HepG2 (cell line): ENCODE measurements at regions not wholly inside any gene's neighbourhood (a gene's known extent, or its start where the extent isn't known, plus 50 kb on each side); places are given as distances from the start of the nearest gene placed in this dataset.

Experiments
- ATAC-seq: fragments of 200-7000 bp; cut with Tn5 transposase; 3 replicates; pipeline ENCODE4 v1.9.1; 2020; ENCODE audit warnings: mild to moderate bottlenecking, moderate library complexity
- BruUV-seq: library from RNA; stranded (reverse); fragments of 400-500 nt; replicated peaks from 2 replicates; lab custom pipeline; 2021; lab: Mats Ljungman, UMichigan
- CTCF ChIA-PET: fragments of 300-600 bp; formaldehyde crosslinking; extraction: SDS; loops from one replicate; lab custom pipeline; 2021; ENCODE audit warnings: low total read pairs, inconsistent platforms, low intra/inter-chr PET ratio; lab: Yijun Ruan, JAX
- POLR2A ChIA-PET: fragments of 350-600 bp; sonication (Branson Sonifier 250); formaldehyde crosslinking; loops from one replicate; lab custom pipeline; 2020; ENCODE audit warnings: antibody characterized with exemption, inconsistent platforms; lab: Yijun Ruan, JAX
- DNase-seq: peaks from one replicate; pipeline ENCODE4 v3.0.0-alpha.2; 2015; ENCODE audit warnings: low spot score
- FAIRE-seq: peaks from 3 replicates; lab custom pipeline; 2011; peaks lifted over from hg19 to GRCh38; lab: Jason Lieb, UNC
- H2AFZ ChIP-seq: one replicate; pipeline ENCODE4 v1.6.1; 2011; ENCODE audit warnings: low read length, inconsistent platforms
- H3K27ac ChIP-seq: fragments of 300-600 bp; 3 replicates; pipeline ENCODE4 v1.8.0; 2011; ENCODE audit warnings: mixed run types, mild to moderate bottlenecking, mixed read lengths, low read length, inconsistent platforms; ENCODE audit not compliant: insufficient read depth; ENCODE audit errors: extremely low read length
- H3K27me3 ChIP-seq, 2 experiments: fragments of 200-600 bp in 1 of 2; 2 replicates in 1 of 2; 3 replicates in 1 of 2; pipeline versions ENCODE4 v1.6.0 to v1.8.0; 2011; ENCODE audit warnings: low read length in 2 of 2, mild to moderate bottlenecking in 2 of 2, moderate library complexity in 2 of 2, inconsistent platforms in 1 of 2; ENCODE audit not compliant: insufficient read depth in 2 of 2, control insufficient read depth in 1 of 2
- H3K36me3 ChIP-seq, 2 experiments: fragments of 200-600 bp in 1 of 2; replicated peaks in 1 of 2; 2 replicates in 1 of 2; 3 replicates in 1 of 2; pipeline versions ENCODE4 v1.5.1 to v1.8.0; 2011; ENCODE audit warnings: low read length in 2 of 2, inconsistent platforms in 1 of 2; ENCODE audit not compliant: insufficient read depth in 2 of 2, control insufficient read depth in 1 of 2
- H3K4me1 ChIP-seq: 2 replicates; pipeline ENCODE4 v1.5.1; 2012; ENCODE audit warnings: low read length, inconsistent platforms; ENCODE audit not compliant: insufficient read depth
- H3K4me2 ChIP-seq: 2 replicates; pipeline ENCODE4 v1.6.0; 2011; ENCODE audit warnings: low read depth, low read length, inconsistent platforms
- H3K4me3 ChIP-seq, 3 experiments: fragments of 200-600 bp in 1 of 3; sonication (generic), shearing (Covaris generic) in 1 of 3; replicated peaks in 1 of 3; 2 replicates each; pipeline ENCODE4 v1.5.1; 2011 to 2016; ENCODE audit warnings: low read length in 3 of 3, inconsistent platforms in 2 of 3, low read depth in 2 of 3, mild to moderate bottlenecking in 2 of 3, control low read depth in 1 of 3, mixed read lengths in 1 of 3; ENCODE audit not compliant: insufficient read depth in 1 of 3
- H3K79me2 ChIP-seq: one replicate; pipeline ENCODE4 v1.6.1; 2011; ENCODE audit warnings: low read length, inconsistent platforms; ENCODE audit not compliant: insufficient read depth
- H3K9ac ChIP-seq: 2 replicates; pipeline ENCODE4 v1.6.0; 2011; ENCODE audit warnings: mild to moderate bottlenecking, low read depth, low read length, inconsistent platforms; ENCODE audit not compliant: insufficient read depth
- H3K9me3 ChIP-seq: 2 replicates; pipeline ENCODE4 v1.5.1; 2012; ENCODE audit warnings: mild to moderate bottlenecking, low read length
- H4K20me1 ChIP-seq: 2 replicates; pipeline ENCODE4 v1.6.0; 2011; ENCODE audit warnings: inconsistent platforms, mild to moderate bottlenecking, low read length, moderate library complexity; ENCODE audit not compliant: insufficient read depth
- AKAP8 ChIP-seq: sonication (generic); formaldehyde crosslinking; IDR thresholded peaks from 2 replicates; pipeline ENCODE4 v1.5.1; 2020; ENCODE audit warnings: mild to moderate bottlenecking, missing genetic modification reagents
- GATA4 ChIP-seq: sonication (generic); IDR thresholded peaks from 2 replicates; pipeline ENCODE4 v1.6.1; 2016; ENCODE audit warnings: antibody characterized with exemption, low read depth, borderline replicate concordance
- GTF3A ChIP-seq: sonication (generic); formaldehyde crosslinking; conservative IDR thresholded peaks from 2 replicates; pipeline ENCODE4 v1.4.0; 2020; ENCODE audit warnings: mild to moderate bottlenecking, missing genetic modification reagents
- KDM6A ChIP-seq: IDR thresholded peaks from 2 replicates; pipeline ENCODE4 v1.6.1; 2016; ENCODE audit warnings: low read depth
- PLRG1 ChIP-seq: fragments of 450-650 bp; conservative IDR thresholded peaks from 2 replicates; pipeline ENCODE4 v1.6.1; 2016
- SYNCRIP ChIP-seq: fragments of 200-400 bp; formaldehyde crosslinking; IDR thresholded peaks from 2 replicates; pipeline ENCODE4 v1.6.1; 2018; ENCODE audit warnings: mild to moderate bottlenecking, low read depth, low read length; ENCODE audit not compliant: insufficient read depth
- WGBS: methylation state at CpG from one replicate; pipeline ENCODE4 v1.1.6; 2017; ENCODE audit warnings: low lambda C conversion rate; 5-methylcytosine and 5-hydroxymethylcytosine counted together
- in situ Hi-C: cut with HindIII; loops from 2 replicates; pipeline ENCODE4 v1.10.0; 2017; ENCODE audit warnings: low pct_unique_long_range_greater_than_20kb; ENCODE audit not compliant: extremely low pct_ligation_motif_present
- intact Hi-C: fragments of 100-400 bp; cut with micrococcal nuclease; formaldehyde crosslinking; loops from one replicate; pipeline ENCODE4 v1.10.0; 2022; ENCODE audit not compliant: unreplicated experiment
- TF ChIP-seq, protein P1 (sequence below): IDR thresholded peaks from 2 replicates; pipeline ENCODE4 v1.6.1; 2018; ENCODE audit warnings: missing genetic modification reagents, mild to moderate bottlenecking, missing compliant biosample characterization
- TF ChIP-seq, protein P2 (sequence below): sonication (generic); formaldehyde crosslinking; IDR thresholded peaks from 2 replicates; pipeline ENCODE4 v1.5.1; 2020; ENCODE audit warnings: mild to moderate bottlenecking, missing genetic modification reagents, borderline replicate concordance
- TF ChIP-seq, protein P3 (sequence below): sonication (generic); formaldehyde crosslinking; IDR thresholded peaks from 2 replicates; pipeline ENCODE4 v1.8.0; 2022; ENCODE audit warnings: mild to moderate bottlenecking, missing genetic modification reagents; ENCODE audit not compliant: insufficient replicate concordance
- TF ChIP-seq, protein P4 (sequence below): sonication (generic); formaldehyde crosslinking; IDR thresholded peaks from 2 replicates; pipeline ENCODE4 v1.5.0; 2020; ENCODE audit warnings: missing genetic modification reagents
- TF ChIP-seq, protein P5 (sequence below): sonication (generic); formaldehyde crosslinking; IDR thresholded peaks from 2 replicates; pipeline ENCODE4 v1.4.0; 2020; ENCODE audit warnings: missing genetic modification reagents
- TF ChIP-seq, protein P6 (sequence below): sonication (generic); formaldehyde crosslinking; IDR thresholded peaks from 2 replicates; pipeline ENCODE4 v1.4.0; 2020; ENCODE audit warnings: missing genetic modification reagents

DNA sequence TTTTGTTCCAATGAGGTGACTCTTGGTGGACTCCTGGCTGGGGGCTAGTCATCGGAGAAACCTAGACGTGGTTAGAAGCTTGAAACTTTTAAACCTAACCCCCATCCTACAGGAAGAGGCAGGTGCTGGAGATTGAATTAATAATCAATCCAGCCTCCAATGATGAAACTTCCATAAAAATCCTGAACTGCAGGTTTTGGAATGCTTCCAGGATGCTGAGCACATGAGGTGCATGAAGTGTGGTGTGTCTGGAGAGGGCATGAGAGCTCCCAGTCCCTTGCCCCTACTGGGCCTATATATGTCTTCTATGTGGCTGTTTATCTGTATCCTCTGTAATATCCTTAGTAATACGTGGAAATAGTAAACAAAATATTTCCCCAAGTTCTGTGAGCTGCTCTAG, 90.7 kb upstream of the PDHA2 start:
- 0% methylated on average over 3 of the region's 3 CpGs for whole genome bisulfite sequencing
- TF ChIP-seq, protein P1, sequence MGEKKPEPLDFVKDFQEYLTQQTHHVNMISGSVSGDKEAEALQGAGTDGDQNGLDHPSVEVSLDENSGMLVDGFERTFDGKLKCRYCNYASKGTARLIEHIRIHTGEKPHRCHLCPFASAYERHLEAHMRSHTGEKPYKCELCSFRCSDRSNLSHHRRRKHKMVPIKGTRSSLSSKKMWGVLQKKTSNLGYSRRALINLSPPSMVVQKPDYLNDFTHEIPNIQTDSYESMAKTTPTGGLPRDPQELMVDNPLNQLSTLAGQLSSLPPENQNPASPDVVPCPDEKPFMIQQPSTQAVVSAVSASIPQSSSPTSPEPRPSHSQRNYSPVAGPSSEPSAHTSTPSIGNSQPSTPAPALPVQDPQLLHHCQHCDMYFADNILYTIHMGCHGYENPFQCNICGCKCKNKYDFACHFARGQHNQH (CRISPR knock-in tag): no peak
- TF ChIP-seq, protein P2, sequence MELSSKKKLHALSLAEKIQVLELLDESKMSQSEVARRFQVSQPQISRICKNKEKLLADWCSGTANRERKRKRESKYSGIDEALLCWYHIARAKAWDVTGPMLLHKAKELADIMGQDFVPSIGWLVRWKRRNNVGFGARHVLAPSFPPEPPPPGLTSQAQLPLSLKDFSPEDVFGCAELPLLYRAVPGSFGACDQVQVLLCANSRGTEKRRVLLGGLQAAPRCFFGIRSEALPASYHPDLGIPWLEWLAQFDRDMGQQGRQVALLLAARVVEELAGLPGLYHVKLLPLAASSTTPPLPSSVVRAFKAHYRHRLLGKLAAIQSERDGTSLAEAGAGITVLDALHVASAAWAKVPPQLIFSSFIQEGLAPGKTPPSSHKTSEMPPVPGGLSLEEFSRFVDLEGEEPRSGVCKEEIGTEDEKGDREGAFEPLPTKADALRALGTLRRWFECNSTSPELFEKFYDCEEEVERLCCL (CRISPR knock-in tag): no peak
- TF ChIP-seq, protein P3, sequence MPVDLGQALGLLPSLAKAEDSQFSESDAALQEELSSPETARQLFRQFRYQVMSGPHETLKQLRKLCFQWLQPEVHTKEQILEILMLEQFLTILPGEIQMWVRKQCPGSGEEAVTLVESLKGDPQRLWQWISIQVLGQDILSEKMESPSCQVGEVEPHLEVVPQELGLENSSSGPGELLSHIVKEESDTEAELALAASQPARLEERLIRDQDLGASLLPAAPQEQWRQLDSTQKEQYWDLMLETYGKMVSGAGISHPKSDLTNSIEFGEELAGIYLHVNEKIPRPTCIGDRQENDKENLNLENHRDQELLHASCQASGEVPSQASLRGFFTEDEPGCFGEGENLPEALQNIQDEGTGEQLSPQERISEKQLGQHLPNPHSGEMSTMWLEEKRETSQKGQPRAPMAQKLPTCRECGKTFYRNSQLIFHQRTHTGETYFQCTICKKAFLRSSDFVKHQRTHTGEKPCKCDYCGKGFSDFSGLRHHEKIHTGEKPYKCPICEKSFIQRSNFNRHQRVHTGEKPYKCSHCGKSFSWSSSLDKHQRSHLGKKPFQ (CRISPR knock-in tag): no peak
- TF ChIP-seq KDM6A (no peak), PLRG1 (no peak), AKAP8 (CRISPR knock-in tag) (no peak), GTF3A (CRISPR knock-in tag) (no peak), GATA4 (no peak), SYNCRIP (no peak)
- TF ChIP-seq, protein P4, sequence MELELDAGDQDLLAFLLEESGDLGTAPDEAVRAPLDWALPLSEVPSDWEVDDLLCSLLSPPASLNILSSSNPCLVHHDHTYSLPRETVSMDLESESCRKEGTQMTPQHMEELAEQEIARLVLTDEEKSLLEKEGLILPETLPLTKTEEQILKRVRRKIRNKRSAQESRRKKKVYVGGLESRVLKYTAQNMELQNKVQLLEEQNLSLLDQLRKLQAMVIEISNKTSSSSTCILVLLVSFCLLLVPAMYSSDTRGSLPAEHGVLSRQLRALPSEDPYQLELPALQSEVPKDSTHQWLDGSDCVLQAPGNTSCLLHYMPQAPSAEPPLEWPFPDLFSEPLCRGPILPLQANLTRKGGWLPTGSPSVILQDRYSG (CRISPR knock-in tag): no peak
- TF ChIP-seq, protein P5, sequence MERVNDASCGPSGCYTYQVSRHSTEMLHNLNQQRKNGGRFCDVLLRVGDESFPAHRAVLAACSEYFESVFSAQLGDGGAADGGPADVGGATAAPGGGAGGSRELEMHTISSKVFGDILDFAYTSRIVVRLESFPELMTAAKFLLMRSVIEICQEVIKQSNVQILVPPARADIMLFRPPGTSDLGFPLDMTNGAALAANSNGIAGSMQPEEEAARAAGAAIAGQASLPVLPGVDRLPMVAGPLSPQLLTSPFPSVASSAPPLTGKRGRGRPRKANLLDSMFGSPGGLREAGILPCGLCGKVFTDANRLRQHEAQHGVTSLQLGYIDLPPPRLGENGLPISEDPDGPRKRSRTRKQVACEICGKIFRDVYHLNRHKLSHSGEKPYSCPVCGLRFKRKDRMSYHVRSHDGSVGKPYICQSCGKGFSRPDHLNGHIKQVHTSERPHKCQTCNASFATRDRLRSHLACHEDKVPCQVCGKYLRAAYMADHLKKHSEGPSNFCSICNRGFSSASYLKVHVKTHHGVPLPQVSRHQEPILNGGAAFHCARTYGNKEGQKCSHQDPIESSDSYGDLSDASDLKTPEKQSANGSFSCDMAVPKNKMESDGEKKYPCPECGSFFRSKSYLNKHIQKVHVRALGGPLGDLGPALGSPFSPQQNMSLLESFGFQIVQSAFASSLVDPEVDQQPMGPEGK (CRISPR knock-in tag): no peak
- TF ChIP-seq, protein P6, sequence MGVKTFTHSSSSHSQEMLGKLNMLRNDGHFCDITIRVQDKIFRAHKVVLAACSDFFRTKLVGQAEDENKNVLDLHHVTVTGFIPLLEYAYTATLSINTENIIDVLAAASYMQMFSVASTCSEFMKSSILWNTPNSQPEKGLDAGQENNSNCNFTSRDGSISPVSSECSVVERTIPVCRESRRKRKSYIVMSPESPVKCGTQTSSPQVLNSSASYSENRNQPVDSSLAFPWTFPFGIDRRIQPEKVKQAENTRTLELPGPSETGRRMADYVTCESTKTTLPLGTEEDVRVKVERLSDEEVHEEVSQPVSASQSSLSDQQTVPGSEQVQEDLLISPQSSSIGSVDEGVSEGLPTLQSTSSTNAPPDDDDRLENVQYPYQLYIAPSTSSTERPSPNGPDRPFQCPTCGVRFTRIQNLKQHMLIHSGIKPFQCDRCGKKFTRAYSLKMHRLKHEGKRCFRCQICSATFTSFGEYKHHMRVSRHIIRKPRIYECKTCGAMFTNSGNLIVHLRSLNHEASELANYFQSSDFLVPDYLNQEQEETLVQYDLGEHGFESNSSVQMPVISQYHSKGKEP (CRISPR knock-in tag): no peak
- ATAC-seq: no peak

More for the DNA sequence above, 90.7 kb upstream of the PDHA2 start:
- intact Hi-C loops: no loop called here
- CTCF ChIA-PET: no interaction called here
- H4K20me1 ChIP-seq: no peaks in the 10 kb centered on the region
- in situ Hi-C loops: no loop called here
- no peak overlapping the region for H3K9ac ChIP-seq
- H3K36me3 ChIP-seq: no peaks in the 10 kb centered on the region
- H3K4me3 ChIP-seq: no peak overlapping the region
- H3K9me3 ChIP-seq: peaks cover 61% of the 10 kb centered on the region
- H3K27me3 ChIP-seq: no peaks in the 10 kb centered on the region
- FAIRE-seq: no peak
- no peaks in the 10 kb centered on the region for H3K4me1 ChIP-seq
- no peak overlapping the region for H2AFZ ChIP-seq
- H3K79me2 ChIP-seq: no peaks in the 10 kb centered on the region
- POLR2A ChIA-PET: no interaction called here
- no TSS peak for BruUV-seq
- no peak overlapping the region for H3K4me2 ChIP-seq
- no peak overlapping the region for H3K27ac ChIP-seq
- DNase-seq: no peak
